Tibial nerve (tissue), 3 donors: ENCODE measurements at regions not wholly inside any gene's neighbourhood (a gene's known extent, or its start where the extent isn't known, plus 50 kb on each side); places are given as distances from the start of the nearest gene placed in this dataset.

Source experiments
- CTCF ChIP-seq, 5 experiments: fragments of 200-600 bp in 3 of 5; fragments of 450-650 bp in 2 of 5; sonication (generic) in 3 of 5; IDR thresholded peaks; one replicate each; pipeline ENCODE4 v1.5.1; 2016 to 2019; ENCODE audit warnings: antibody characterized with exemption in 5 of 5, mild to moderate bottlenecking in 3 of 5, moderate library complexity in 2 of 5
- POLR2A ChIP-seq, 2 donors: fragments of 450-650 bp; IDR thresholded peaks; one replicate each; pipeline ENCODE4 v1.6.1; 2017; ENCODE audit warnings: antibody characterized with exemption in 2 of 2, mild to moderate bottlenecking in 2 of 2, moderate library complexity in 2 of 2

GRCh38 chr10:128241023-128241422 lies 114.8 kb upstream of the MKI67 start:
- TF ChIP-seq CTCF (IDR thresholded peaks at IDR 0.05) (no peak), POLR2A (IDR thresholded peaks at IDR 0.05) (no peak)
